HepG2 (cell line): ENCODE measurements at regions not wholly inside any gene's neighbourhood (a gene's known extent, or its start where the extent isn't known, plus 50 kb on each side); places are given as distances from the start of the nearest gene placed in this dataset.

ENCODE experiments used
- ATAC-seq: fragments of 200-7000 bp; cut with Tn5 transposase; 3 replicates; pipeline ENCODE4 v1.9.1; 2020; ENCODE audit warnings: mild to moderate bottlenecking, moderate library complexity
- BruUV-seq: library from RNA; stranded (reverse); fragments of 400-500 nt; replicated peaks from 2 replicates; lab custom pipeline; 2021; lab: Mats Ljungman, UMichigan
- CTCF ChIA-PET: fragments of 300-600 bp; formaldehyde crosslinking; extraction: SDS; loops from one replicate; lab custom pipeline; 2021; ENCODE audit warnings: low total read pairs, inconsistent platforms, low intra/inter-chr PET ratio; lab: Yijun Ruan, JAX
- POLR2A ChIA-PET: fragments of 350-600 bp; sonication (Branson Sonifier 250); formaldehyde crosslinking; loops from one replicate; lab custom pipeline; 2020; ENCODE audit warnings: antibody characterized with exemption, inconsistent platforms; lab: Yijun Ruan, JAX
- DNase-seq: peaks from one replicate; pipeline ENCODE4 v3.0.0-alpha.2; 2015; ENCODE audit warnings: low spot score
- FAIRE-seq: peaks from 3 replicates; lab custom pipeline; 2011; peaks lifted over from hg19 to GRCh38; lab: Jason Lieb, UNC
- H2AFZ ChIP-seq: one replicate; pipeline ENCODE4 v1.6.1; 2011; ENCODE audit warnings: low read length, inconsistent platforms
- H3K27ac ChIP-seq: fragments of 300-600 bp; 3 replicates; pipeline ENCODE4 v1.8.0; 2011; ENCODE audit warnings: mixed run types, mild to moderate bottlenecking, mixed read lengths, low read length, inconsistent platforms; ENCODE audit not compliant: insufficient read depth; ENCODE audit errors: extremely low read length
- H3K27me3 ChIP-seq, 2 experiments: fragments of 200-600 bp in 1 of 2; 2 replicates in 1 of 2; 3 replicates in 1 of 2; pipeline versions ENCODE4 v1.6.0 to v1.8.0; 2011; ENCODE audit warnings: low read length in 2 of 2, mild to moderate bottlenecking in 2 of 2, moderate library complexity in 2 of 2, inconsistent platforms in 1 of 2; ENCODE audit not compliant: insufficient read depth in 2 of 2, control insufficient read depth in 1 of 2
- H3K36me3 ChIP-seq, 2 experiments: fragments of 200-600 bp in 1 of 2; replicated peaks in 1 of 2; 2 replicates in 1 of 2; 3 replicates in 1 of 2; pipeline versions ENCODE4 v1.5.1 to v1.8.0; 2011; ENCODE audit warnings: low read length in 2 of 2, inconsistent platforms in 1 of 2; ENCODE audit not compliant: insufficient read depth in 2 of 2, control insufficient read depth in 1 of 2
- H3K4me1 ChIP-seq: 2 replicates; pipeline ENCODE4 v1.5.1; 2012; ENCODE audit warnings: low read length, inconsistent platforms; ENCODE audit not compliant: insufficient read depth
- H3K4me2 ChIP-seq: 2 replicates; pipeline ENCODE4 v1.6.0; 2011; ENCODE audit warnings: low read depth, low read length, inconsistent platforms
- H3K4me3 ChIP-seq, 3 experiments: fragments of 200-600 bp in 1 of 3; sonication (generic), shearing (Covaris generic) in 1 of 3; replicated peaks in 1 of 3; 2 replicates each; pipeline ENCODE4 v1.5.1; 2011 to 2016; ENCODE audit warnings: low read length in 3 of 3, inconsistent platforms in 2 of 3, low read depth in 2 of 3, mild to moderate bottlenecking in 2 of 3, control low read depth in 1 of 3, mixed read lengths in 1 of 3; ENCODE audit not compliant: insufficient read depth in 1 of 3
- H3K79me2 ChIP-seq: one replicate; pipeline ENCODE4 v1.6.1; 2011; ENCODE audit warnings: low read length, inconsistent platforms; ENCODE audit not compliant: insufficient read depth
- H3K9ac ChIP-seq: 2 replicates; pipeline ENCODE4 v1.6.0; 2011; ENCODE audit warnings: mild to moderate bottlenecking, low read depth, low read length, inconsistent platforms; ENCODE audit not compliant: insufficient read depth
- H3K9me3 ChIP-seq: 2 replicates; pipeline ENCODE4 v1.5.1; 2012; ENCODE audit warnings: mild to moderate bottlenecking, low read length
- H4K20me1 ChIP-seq: 2 replicates; pipeline ENCODE4 v1.6.0; 2011; ENCODE audit warnings: inconsistent platforms, mild to moderate bottlenecking, low read length, moderate library complexity; ENCODE audit not compliant: insufficient read depth
- ATM ChIP-seq: fragments of 450-650 bp; IDR thresholded peaks from 2 replicates; pipeline ENCODE4 v1.7.1; 2017; ENCODE audit warnings: mild to moderate bottlenecking, borderline replicate concordance
- NFYB ChIP-seq: sonication (generic); formaldehyde crosslinking; IDR thresholded peaks from 2 replicates; pipeline ENCODE4 v1.4.0; 2020; ENCODE audit warnings: missing genetic modification reagents
- RAD21 ChIP-seq: fragments of 450-650 bp; formaldehyde crosslinking; IDR thresholded peaks from 2 replicates; pipeline ENCODE4 v1.5.0; 2020; ENCODE audit warnings: mild to moderate bottlenecking
- ZC3H4 ChIP-seq: sonication (generic); formaldehyde crosslinking; IDR thresholded peaks from 2 replicates; pipeline ENCODE4 v1.4.0; 2020; ENCODE audit warnings: missing genetic modification reagents, borderline replicate concordance
- ZKSCAN1 ChIP-seq: fragments of 150-350 bp; IDR thresholded peaks from 2 replicates; pipeline ENCODE4 v1.6.1; 2014; ENCODE audit warnings: low read length
- ZNF550 ChIP-seq: sonication (generic); formaldehyde crosslinking; IDR thresholded peaks from 2 replicates; pipeline ENCODE4 v1.4.0; 2020; ENCODE audit warnings: mild to moderate bottlenecking, missing genetic modification reagents, borderline replicate concordance
- WGBS: methylation state at CpG from one replicate; pipeline ENCODE4 v1.1.6; 2017; ENCODE audit warnings: low lambda C conversion rate; 5-methylcytosine and 5-hydroxymethylcytosine counted together
- in situ Hi-C: cut with HindIII; loops from 2 replicates; pipeline ENCODE4 v1.10.0; 2017; ENCODE audit warnings: low pct_unique_long_range_greater_than_20kb; ENCODE audit not compliant: extremely low pct_ligation_motif_present
- intact Hi-C: fragments of 100-400 bp; cut with micrococcal nuclease; formaldehyde crosslinking; loops from one replicate; pipeline ENCODE4 v1.10.0; 2022; ENCODE audit not compliant: unreplicated experiment
- TF ChIP-seq, protein P1 (sequence below): sonication (generic); formaldehyde crosslinking; IDR thresholded peaks from 2 replicates; pipeline ENCODE4 v1.4.0; 2020; ENCODE audit warnings: mild to moderate bottlenecking, missing genetic modification reagents
- TF ChIP-seq, protein P2 (sequence below): sonication (generic); formaldehyde crosslinking; IDR thresholded peaks from 2 replicates; pipeline ENCODE4 v1.4.0; 2020; ENCODE audit warnings: mild to moderate bottlenecking, missing genetic modification reagents
- TF ChIP-seq, protein P3 (sequence below): sonication (generic); formaldehyde crosslinking; IDR thresholded peaks from 2 replicates; pipeline ENCODE4 v1.4.0; 2020; ENCODE audit warnings: missing genetic modification reagents, borderline replicate concordance
- TF ChIP-seq, protein P4 (sequence below): sonication (generic); formaldehyde crosslinking; IDR thresholded peaks from 2 replicates; pipeline ENCODE4 v1.5.0; 2020; ENCODE audit warnings: mild to moderate bottlenecking, missing genetic modification reagents, borderline replicate concordance
- TF ChIP-seq, protein P5 (sequence below): sonication (generic); formaldehyde crosslinking; IDR thresholded peaks from 2 replicates; pipeline ENCODE4; 2020; ENCODE audit warnings: missing genetic modification reagents, mild to moderate bottlenecking, borderline replicate concordance

DNA sequence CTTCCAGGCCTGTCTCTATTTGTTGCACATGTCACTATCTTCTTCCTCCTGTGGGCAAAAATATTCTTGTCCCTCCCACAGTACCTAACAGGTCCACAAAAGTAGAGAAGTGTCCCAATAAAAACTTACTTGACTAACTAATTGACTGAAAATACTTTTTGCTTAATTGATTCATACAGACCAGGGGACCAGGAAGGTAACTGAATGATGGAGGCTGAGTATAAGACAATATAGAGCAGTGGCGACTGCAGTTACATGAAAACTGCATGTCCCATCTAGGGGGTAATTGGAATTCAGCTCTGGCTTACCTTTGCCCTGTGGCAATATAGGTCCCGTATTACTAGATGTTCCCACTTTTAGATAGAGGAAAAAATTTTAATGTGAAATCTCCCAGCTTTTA, 112.9 kb upstream of the CREB1 start:
- Histone ChIP-seq H3K4me3 (no peak overlapping the region), H3K27me3 (no peaks in the 10 kb centered on the region; a peak in 1 of 5 replicates), H3K9me3 (no peaks in the 10 kb centered on the region), H3K9ac (no peak overlapping the region), H4K20me1 (no peaks in the 10 kb centered on the region), H3K4me1 (no peaks in the 10 kb centered on the region), H3K79me2 (no peaks in the 10 kb centered on the region), H3K27ac (no peak overlapping the region), H3K36me3 (no peaks in the 10 kb centered on the region), H3K4me2 (no peak overlapping the region), H2AFZ (no peak overlapping the region)
- in situ Hi-C loops = no loop called here
- DNase-seq (no peak), FAIRE-seq (no peak), ATAC-seq (no peak)
- POLR2A ChIA-PET = no interaction called here
- BruUV-seq = no TSS peak
- 47% methylated on average over 2 of the region's 2 CpGs for WGBS
- CTCF ChIA-PET = no interaction called here
- intact Hi-C loops = no loop called here
- TF ChIP-seq, protein P1, sequence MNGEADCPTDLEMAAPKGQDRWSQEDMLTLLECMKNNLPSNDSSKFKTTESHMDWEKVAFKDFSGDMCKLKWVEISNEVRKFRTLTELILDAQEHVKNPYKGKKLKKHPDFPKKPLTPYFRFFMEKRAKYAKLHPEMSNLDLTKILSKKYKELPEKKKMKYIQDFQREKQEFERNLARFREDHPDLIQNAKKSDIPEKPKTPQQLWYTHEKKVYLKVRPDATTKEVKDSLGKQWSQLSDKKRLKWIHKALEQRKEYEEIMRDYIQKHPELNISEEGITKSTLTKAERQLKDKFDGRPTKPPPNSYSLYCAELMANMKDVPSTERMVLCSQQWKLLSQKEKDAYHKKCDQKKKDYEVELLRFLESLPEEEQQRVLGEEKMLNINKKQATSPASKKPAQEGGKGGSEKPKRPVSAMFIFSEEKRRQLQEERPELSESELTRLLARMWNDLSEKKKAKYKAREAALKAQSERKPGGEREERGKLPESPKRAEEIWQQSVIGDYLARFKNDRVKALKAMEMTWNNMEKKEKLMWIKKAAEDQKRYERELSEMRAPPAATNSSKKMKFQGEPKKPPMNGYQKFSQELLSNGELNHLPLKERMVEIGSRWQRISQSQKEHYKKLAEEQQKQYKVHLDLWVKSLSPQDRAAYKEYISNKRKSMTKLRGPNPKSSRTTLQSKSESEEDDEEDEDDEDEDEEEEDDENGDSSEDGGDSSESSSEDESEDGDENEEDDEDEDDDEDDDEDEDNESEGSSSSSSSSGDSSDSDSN = no peak
- no peak for TF ChIP-seq RAD21 (CRISPR knock-in tag)
- no peak for TF ChIP-seq NFYB (CRISPR knock-in tag)
- TF ChIP-seq, protein P2, sequence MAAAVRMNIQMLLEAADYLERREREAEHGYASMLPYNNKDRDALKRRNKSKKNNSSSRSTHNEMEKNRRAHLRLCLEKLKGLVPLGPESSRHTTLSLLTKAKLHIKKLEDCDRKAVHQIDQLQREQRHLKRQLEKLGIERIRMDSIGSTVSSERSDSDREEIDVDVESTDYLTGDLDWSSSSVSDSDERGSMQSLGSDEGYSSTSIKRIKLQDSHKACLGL (CRISPR knock-in tag) = no peak
- TF ChIP-seq, protein P3, sequence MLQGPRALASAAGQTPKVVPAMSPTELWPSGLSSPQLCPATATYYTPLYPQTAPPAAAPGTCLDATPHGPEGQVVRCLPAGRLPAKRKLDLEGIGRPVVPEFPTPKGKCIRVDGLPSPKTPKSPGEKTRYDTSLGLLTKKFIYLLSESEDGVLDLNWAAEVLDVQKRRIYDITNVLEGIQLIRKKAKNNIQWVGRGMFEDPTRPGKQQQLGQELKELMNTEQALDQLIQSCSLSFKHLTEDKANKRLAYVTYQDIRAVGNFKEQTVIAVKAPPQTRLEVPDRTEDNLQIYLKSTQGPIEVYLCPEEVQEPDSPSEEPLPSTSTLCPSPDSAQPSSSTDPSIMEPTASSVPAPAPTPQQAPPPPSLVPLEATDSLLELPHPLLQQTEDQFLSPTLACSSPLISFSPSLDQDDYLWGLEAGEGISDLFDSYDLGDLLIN = no peak
- TF ChIP-seq ATM = no peak
- TF ChIP-seq, protein P4, sequence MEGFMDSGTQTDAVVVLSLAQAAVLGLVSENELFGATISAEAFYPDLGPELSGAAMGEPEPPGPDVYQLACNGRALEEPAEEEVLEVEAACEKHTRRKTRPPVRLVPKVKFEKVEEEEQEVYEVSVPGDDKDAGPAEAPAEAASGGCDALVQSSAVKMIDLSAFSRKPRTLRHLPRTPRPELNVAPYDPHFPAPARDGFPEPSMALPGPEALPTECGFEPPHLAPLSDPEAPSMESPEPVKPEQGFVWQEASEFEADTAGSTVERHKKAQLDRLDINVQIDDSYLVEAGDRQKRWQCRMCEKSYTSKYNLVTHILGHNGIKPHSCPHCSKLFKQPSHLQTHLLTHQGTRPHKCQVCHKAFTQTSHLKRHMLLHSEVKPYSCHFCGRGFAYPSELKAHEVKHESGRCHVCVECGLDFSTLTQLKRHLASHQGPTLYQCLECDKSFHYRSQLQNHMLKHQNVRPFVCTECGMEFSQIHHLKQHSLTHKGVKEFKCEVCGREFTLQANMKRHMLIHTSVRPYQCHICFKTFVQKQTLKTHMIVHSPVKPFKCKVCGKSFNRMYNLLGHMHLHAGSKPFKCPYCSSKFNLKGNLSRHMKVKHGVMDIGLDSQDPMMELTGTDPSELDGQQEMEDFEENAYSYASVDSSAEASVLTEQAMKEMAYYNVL (CRISPR knock-in tag) = no peak
- TF ChIP-seq ZC3H4 (CRISPR knock-in tag) = no peak
- TF ChIP-seq ZKSCAN1 = no peak
- TF ChIP-seq ZNF550 = no peak
- TF ChIP-seq, protein P5, sequence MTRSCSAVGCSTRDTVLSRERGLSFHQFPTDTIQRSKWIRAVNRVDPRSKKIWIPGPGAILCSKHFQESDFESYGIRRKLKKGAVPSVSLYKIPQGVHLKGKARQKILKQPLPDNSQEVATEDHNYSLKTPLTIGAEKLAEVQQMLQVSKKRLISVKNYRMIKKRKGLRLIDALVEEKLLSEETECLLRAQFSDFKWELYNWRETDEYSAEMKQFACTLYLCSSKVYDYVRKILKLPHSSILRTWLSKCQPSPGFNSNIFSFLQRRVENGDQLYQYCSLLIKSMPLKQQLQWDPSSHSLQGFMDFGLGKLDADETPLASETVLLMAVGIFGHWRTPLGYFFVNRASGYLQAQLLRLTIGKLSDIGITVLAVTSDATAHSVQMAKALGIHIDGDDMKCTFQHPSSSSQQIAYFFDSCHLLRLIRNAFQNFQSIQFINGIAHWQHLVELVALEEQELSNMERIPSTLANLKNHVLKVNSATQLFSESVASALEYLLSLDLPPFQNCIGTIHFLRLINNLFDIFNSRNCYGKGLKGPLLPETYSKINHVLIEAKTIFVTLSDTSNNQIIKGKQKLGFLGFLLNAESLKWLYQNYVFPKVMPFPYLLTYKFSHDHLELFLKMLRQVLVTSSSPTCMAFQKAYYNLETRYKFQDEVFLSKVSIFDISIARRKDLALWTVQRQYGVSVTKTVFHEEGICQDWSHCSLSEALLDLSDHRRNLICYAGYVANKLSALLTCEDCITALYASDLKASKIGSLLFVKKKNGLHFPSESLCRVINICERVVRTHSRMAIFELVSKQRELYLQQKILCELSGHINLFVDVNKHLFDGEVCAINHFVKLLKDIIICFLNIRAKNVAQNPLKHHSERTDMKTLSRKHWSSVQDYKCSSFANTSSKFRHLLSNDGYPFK (CRISPR knock-in tag) = no peak
